ENCODE measurements at regions not wholly inside any gene's neighbourhood (a gene's known extent, or its start where the extent isn't known, plus 50 kb on each side); places are given as distances from the start of the nearest gene placed in this dataset.

- no peak for DNase-seq
- Histone ChIP-seq H3K27ac (ENCODE audit: low read depth in 1 of 2, low read length in 2 of 2) (no peak overlapping the region), H3K79me2 (ENCODE audit: insufficient read depth, low read length) (no peaks in the 10 kb centered on the region), H3K4me1 (ENCODE audit: control insufficient read depth in 1 of 2, insufficient read depth in 2 of 2, low read length in 2 of 2) (no peaks in the 10 kb centered on the region), H3K9me3 (replicated peaks in 1 of 2; ENCODE audit: control insufficient read depth in 1 of 2, insufficient read depth in 1 of 2, low read length in 2 of 2) (no peaks in the 10 kb centered on the region), H3K27me3 (ENCODE audit: control insufficient read depth in 2 of 2, insufficient read depth in 2 of 2, low read length in 2 of 2) (no peaks in the 10 kb centered on the region), H4K20me1 (ENCODE audit: insufficient read depth, low read length) (no peaks in the 10 kb centered on the region), H2AFZ (ENCODE audit: insufficient read depth, low read depth, low read length, poor library complexity, severe bottlenecking) (no peak overlapping the region), H3K36me3 (replicated peaks in 1 of 2; ENCODE audit: control insufficient read depth in 1 of 2, insufficient read depth in 2 of 2, low read length in 2 of 2) (no peaks in the 10 kb centered on the region), H3K4me3 (replicated peaks in 1 of 3; ENCODE audit: low read depth in 2 of 3, low read length in 3 of 3) (no peak overlapping the region), H3K9ac (ENCODE audit: insufficient read depth, low read length, poor library complexity, severe bottlenecking) (no peak overlapping the region), H3K4me2 (replicated peaks; ENCODE audit: extremely low read depth, low read length, poor library complexity, severe bottlenecking) (no peak overlapping the region)
- Mint-ChIP-seq H3K36me3 (no peaks in the 10 kb centered on the region), H3K27me3 (ENCODE audit: low read depth in 3 of 3) (no peaks in the 10 kb centered on the region), H3K9me3 (peaks cover 0 to 2% (median 0%) of the 10 kb centered on the region in 7 donors), H3K4me3 (no peak overlapping the region), H3K27ac (no peak overlapping the region), H3K4me1 (no peaks in the 10 kb centered on the region)
- intact Hi-C loops (cut with micrococcal nuclease) = no loop called here
- TF ChIP-seq, protein P1, sequence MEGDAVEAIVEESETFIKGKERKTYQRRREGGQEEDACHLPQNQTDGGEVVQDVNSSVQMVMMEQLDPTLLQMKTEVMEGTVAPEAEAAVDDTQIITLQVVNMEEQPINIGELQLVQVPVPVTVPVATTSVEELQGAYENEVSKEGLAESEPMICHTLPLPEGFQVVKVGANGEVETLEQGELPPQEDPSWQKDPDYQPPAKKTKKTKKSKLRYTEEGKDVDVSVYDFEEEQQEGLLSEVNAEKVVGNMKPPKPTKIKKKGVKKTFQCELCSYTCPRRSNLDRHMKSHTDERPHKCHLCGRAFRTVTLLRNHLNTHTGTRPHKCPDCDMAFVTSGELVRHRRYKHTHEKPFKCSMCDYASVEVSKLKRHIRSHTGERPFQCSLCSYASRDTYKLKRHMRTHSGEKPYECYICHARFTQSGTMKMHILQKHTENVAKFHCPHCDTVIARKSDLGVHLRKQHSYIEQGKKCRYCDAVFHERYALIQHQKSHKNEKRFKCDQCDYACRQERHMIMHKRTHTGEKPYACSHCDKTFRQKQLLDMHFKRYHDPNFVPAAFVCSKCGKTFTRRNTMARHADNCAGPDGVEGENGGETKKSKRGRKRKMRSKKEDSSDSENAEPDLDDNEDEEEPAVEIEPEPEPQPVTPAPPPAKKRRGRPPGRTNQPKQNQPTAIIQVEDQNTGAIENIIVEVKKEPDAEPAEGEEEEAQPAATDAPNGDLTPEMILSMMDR (IDR thresholded peaks at IDR 0.05) = no peak
- no CpG with 5 or more reads among the region's 2 CpGs for WGBS (ENCODE audit: insufficient coverage)
Observed at GRCh38 chr2:126177479-126177878, 478.5 kb upstream of the GYPC start.

DNA sequence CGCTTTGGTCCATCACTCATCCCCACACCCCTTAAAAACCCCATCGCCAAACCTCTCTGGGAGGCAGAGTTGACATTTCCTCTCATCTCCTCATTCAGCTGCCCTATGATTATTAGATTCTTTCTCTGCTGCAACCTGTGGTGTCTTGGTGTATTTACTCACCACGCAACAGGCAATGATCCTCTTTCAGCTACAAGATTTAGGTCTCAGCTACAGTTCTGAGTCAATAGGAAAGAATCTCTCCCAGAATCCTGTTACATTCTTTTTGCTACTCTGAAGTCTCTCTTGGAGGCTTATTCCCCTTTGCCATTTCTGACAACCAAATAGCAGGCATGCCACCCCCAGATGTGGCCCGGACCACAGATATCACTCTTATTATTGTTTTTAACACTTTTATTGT lies 468.3 kb upstream of the GYPC start:
- TF ChIP-seq, protein P1 (IDR thresholded peaks at IDR 0.05) = no peak
- no peaks in the 10 kb centered on the region for H3K27me3 ChIP-seq (ENCODE audit: control insufficient read depth in 2 of 2, insufficient read depth in 2 of 2, low read length in 2 of 2)
- H3K9me3 Mint-ChIP-seq = peaks cover 0 to 11% (median 3%) of the 10 kb centered on the region in 7 donors
- no peak for DNase-seq
- H3K36me3 ChIP-seq (replicated peaks in 1 of 2; ENCODE audit: control insufficient read depth in 1 of 2, insufficient read depth in 2 of 2, low read length in 2 of 2) = no peaks in the 10 kb centered on the region
- no peak overlapping the region for H3K9ac ChIP-seq (ENCODE audit: insufficient read depth, low read length, poor library complexity, severe bottlenecking)
- H3K9me3 ChIP-seq (replicated peaks in 1 of 2; ENCODE audit: control insufficient read depth in 1 of 2, insufficient read depth in 1 of 2, low read length in 2 of 2) = peaks cover 5 to 10% of the 10 kb centered on the region in 2 donors
- no peaks in the 10 kb centered on the region for H3K4me1 Mint-ChIP-seq
- no peak overlapping the region for H3K4me2 ChIP-seq (replicated peaks; ENCODE audit: extremely low read depth, low read length, poor library complexity, severe bottlenecking)
- no peak overlapping the region for H3K27ac ChIP-seq (ENCODE audit: low read depth in 1 of 2, low read length in 2 of 2)
- no peak overlapping the region for H3K4me3 Mint-ChIP-seq
- H4K20me1 ChIP-seq (ENCODE audit: insufficient read depth, low read length) = no peaks in the 10 kb centered on the region
- peaks cover 0 to 1% (median 0%) of the 10 kb centered on the region in 3 donors for H3K27me3 Mint-ChIP-seq (ENCODE audit: low read depth in 3 of 3)
- intact Hi-C loops (cut with micrococcal nuclease) = no loop called here
- H3K4me1 ChIP-seq (ENCODE audit: control insufficient read depth in 1 of 2, insufficient read depth in 2 of 2, low read length in 2 of 2) = no peaks in the 10 kb centered on the region
- H3K27ac Mint-ChIP-seq = no peak overlapping the region
- 80% methylated on average over 1 of the region's 4 CpGs for WGBS (ENCODE audit: insufficient coverage)
- no peak overlapping the region for H2AFZ ChIP-seq (ENCODE audit: insufficient read depth, low read depth, low read length, poor library complexity, severe bottlenecking)
- H3K79me2 ChIP-seq (ENCODE audit: insufficient read depth, low read length) = no peaks in the 10 kb centered on the region
- H3K36me3 Mint-ChIP-seq = no peaks in the 10 kb centered on the region
- no peak overlapping the region for H3K4me3 ChIP-seq (replicated peaks in 1 of 3; ENCODE audit: low read depth in 2 of 3, low read length in 3 of 3)
